HG03342 (cell line): ENCODE measurements at regions not wholly inside any gene's neighbourhood (a gene's known extent, or its start where the extent isn't known, plus 50 kb on each side); places are given as distances from the start of the nearest gene placed in this dataset.
"Not testable (repeated sequence)": the region's sequence is repeated elsewhere in the genome, so short reads cannot be mapped to it uniquely, and the experiment has no call there.

Source experiments
- ATAC-seq: cut with Tn5 transposase; IDR thresholded peaks from one replicate; pipeline ENCODE4 v1.9.1; 2021; ENCODE audit warnings: mild to moderate bottlenecking, moderate library complexity; ENCODE audit not compliant: unreplicated experiment

GRCh38 chr15:30030345-30030744 is 52.4 kb upstream of the GOLGA8J start:
- ATAC-seq = no peak

- no peak for ATAC-seq
Observed at GRCh38 chr15:30023798-30024295, 58.9 kb upstream of the GOLGA8J start.

GRCh38 chr15:30010746-30011145 is 72.0 kb upstream of the GOLGA8J start:
- no peak for ATAC-seq

GRCh38 chr15:30008156-30008555 is 74.6 kb upstream of the GOLGA8J start:
- ATAC-seq = no peak

- no peak for ATAC-seq
Observed at GRCh38 chr15:30001602-30002001, 81.2 kb upstream of the GOLGA8J start.

- ATAC-seq = no peak
Observed at GRCh38 chr15:29998033-29998432, 84.7 kb upstream of the GOLGA8J start.

- ATAC-seq = no peak
Observed at GRCh38 chr15:29997499-29997898, 85.3 kb upstream of the GOLGA8J start.

DNA sequence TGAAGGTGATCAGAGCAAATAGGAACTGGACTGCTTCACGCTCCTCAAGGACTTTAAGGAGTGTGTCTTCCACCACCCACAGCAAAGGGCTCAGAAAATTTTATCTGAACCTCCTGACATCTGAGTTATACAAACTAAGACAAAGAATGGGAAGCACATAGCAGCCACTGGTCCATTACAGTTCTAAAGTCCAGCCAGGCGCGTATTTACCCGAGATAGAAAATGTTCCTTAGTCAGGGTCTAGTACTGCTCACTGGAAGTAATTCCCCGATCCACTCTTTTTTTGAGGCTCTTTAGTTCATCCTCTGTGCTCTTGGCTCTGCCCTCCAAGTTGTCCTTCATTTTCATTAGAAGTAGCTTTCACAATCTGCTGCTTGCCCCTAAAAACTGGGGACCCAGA is 88.5 kb upstream of the GOLGA8J start:
- no peak for ATAC-seq

- ATAC-seq = no peak
Observed at GRCh38 chr15:29990954-29991353, 91.8 kb upstream of the GOLGA8J start.

DNA sequence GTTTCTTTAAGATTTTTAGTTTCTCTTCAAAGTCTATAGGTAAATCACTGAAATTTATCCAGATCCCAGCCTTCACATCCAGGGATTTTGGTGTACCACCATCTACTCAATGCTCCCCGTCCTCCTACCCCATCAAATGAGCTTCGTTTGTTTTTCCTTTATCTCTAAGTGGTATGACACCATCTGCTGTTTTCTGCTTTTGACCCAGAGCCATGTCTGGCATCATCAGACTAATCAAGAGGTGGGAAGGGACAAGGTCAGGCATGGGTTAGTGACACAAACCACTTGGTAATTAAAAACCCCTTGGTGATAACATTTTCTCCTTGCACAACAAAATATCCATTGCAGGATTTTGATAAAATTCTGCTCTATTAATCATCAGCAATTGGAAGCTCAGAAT is 92.7 kb upstream of the GOLGA8J start:
- ATAC-seq = no peak

DNA sequence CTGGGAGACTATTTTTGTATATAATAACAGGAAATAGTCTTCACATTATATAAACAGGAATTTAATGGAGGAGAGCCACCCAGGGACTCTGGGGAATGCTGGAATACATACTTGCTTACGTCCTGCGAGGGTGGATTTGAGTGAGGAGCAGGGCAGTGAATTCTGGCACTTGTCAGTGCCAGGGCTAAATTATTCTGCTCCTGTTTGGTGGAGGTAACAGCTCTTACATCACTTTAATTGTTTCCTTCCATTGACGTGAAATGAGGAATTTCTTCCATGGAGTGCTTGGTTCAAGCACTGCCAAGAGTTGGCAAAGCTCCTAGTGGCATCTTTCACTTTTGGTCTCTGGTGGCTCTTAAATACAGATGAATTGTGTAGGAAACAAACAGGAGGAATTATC is 94.1 kb upstream of the GOLGA8J start:
- no peak for ATAC-seq

GRCh38 chr15:29986946-29987345 is 95.8 kb upstream of the GOLGA8J start:
- no peak for ATAC-seq

GRCh38 chr15:29978411-29979382 is 104.1 kb upstream of the GOLGA8J start:
- no peak for ATAC-seq

DNA sequence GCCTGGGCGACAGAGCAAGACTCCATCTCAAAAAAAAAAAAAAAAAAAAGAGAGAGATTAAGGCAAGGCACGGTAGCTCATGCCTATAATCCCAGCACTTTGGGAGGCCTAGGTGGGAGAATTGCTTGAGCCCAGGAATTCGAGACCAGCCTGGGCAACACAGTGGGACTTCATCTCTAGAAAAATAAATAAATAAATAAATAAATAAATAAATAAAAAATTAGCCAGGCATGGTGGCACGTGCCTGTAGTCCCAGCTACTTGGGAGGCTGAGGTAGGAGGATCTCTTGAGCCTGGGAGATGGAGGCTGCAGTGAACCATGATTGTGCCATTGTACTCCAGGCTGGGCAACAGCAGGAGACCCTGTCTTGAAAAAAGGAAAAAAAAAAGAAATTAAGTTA is 108.7 kb upstream of the GOLGA8J start:
- ATAC-seq = not testable (repeated sequence)

DNA sequence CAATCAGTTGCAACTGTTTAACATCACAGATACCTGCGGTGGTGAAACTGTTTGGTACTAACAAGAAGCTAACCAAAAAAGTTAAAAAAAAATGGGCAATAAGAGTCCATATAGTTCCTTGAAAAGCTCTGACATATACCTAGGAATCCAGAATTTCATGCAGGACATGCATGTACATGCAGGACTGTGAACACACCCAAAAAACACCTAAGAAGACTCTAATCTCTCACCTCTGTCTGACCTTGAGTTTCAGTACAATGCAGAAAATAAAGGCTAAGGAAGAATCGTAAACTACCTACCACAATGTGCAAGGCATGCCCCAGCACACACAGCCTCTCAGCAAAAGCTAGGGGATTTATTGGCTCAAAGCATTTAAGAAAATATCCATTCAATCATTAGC is 110.7 kb upstream of the GOLGA8J start:
- ATAC-seq = no peak

- ATAC-seq = no peak
Observed at GRCh38 chr15:29970402-29970695, 112.4 kb upstream of the GOLGA8J start.

DNA sequence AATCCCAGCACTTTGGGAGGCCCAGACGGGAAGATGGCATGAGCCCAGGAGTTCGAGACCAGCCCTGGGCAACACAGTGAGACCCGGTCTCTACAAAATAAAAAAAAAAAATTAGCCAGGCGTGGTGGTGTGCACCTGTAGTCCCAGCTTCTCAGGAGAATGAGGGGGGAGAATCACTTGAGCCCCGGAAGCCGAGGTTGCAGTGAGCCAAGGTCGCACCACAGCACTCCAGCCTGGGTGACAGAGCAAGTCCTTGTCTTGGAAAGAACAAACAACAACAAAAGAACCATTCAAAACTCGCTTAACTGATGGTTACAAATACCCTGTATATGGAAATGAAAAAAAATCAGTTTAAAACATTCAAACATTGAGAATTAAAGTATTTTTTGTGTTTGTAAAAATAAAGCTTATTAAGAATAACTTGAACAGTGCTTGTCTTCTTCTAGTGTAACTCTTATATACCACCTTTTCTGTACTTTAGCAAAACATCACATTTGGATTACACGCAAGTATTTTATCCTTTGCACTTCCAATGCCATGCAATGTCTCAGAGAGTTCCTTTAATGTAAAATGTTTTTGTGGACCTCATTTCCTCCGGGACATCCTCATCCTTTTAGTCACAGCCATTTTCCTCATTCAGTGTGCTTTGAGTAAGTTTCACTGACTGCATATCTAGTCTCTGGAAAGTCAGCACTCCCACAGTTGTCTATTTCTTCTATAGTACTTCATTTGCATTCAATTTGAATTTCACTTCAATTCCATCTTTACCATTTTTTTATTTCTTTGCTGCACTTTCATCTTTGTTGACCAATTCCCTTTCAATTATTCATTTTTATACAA is 113.0 kb upstream of the GOLGA8J start:
- no peak for ATAC-seq

GRCh38 chr15:29968895-29969561 is 113.7 kb upstream of the GOLGA8J start:
- ATAC-seq = no peak

GRCh38 chr15:29968099-29968894 is 114.5 kb upstream of the GOLGA8J start:
- ATAC-seq = no peak

DNA sequence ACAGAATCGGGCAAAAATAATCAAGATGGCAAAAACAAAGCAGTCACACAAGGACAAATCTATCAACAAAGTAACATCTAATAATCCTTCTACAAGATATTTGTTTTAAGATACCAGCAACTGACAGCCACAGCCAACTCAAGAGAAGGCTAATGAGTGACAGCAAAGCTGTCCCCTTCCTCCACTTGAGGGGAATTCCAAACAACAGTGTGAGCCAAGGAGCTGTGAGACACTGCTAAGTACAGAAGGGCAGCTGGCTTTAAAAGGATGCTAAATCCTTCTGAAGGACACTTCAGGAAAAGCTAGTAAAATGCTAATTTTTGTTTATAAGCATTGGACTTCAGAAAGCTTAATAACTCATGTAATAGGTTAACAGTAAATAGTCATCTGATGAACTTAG is 120.3 kb upstream of the GOLGA8J start:
- ATAC-seq = no peak
